SH-SY5Y (cell line): ENCODE measurements at regions not wholly inside any gene's neighbourhood (a gene's known extent, or its start where the extent isn't known, plus 50 kb on each side); places are given as distances from the start of the nearest gene placed in this dataset.

Source experiments
- GATA2 ChIP-seq: IDR thresholded peaks from 2 replicates; pipeline ENCODE4 v1.6.1; 2011; ENCODE audit warnings: mild to moderate bottlenecking, low read depth, low read length
- GATA3 ChIP-seq: IDR thresholded peaks from 2 replicates; pipeline ENCODE4 v1.6.1; 2011; ENCODE audit warnings: low read depth, mild to moderate bottlenecking, low read length, moderate library complexity

GRCh38 chr2:221125691-221126090 is 446.4 kb downstream of the EPHA4 start:
- TF ChIP-seq GATA2 (no peak), GATA3 (no peak)
